H1 (cell line): ENCODE measurements at regions not wholly inside any gene's neighbourhood (a gene's known extent, or its start where the extent isn't known, plus 50 kb on each side); places are given as distances from the start of the nearest gene placed in this dataset.

ENCODE experiments used
- ATF3 ChIP-seq: IDR thresholded peaks from 2 replicates; pipeline ENCODE4 v1.6.1; 2011; ENCODE audit warnings: low read depth, mild to moderate bottlenecking, low read length; ENCODE audit not compliant: insufficient read depth
- HDAC6 ChIP-seq: IDR thresholded peaks from one replicate; pipeline ENCODE4 v1.7.1; 2012; ENCODE audit warnings: low read depth, mild to moderate bottlenecking, inconsistent platforms, low read length, moderate library complexity
- SIX5 ChIP-seq: IDR thresholded peaks from 2 replicates; pipeline ENCODE4 v1.6.1; 2011; ENCODE audit warnings: mild to moderate bottlenecking, low read depth, low read length

GRCh38 chr12:24066865-24067264, 117.4 kb upstream of the SOX5 start (continued):
- TF ChIP-seq ATF3 (no peak), SIX5 (no peak), HDAC6 (no peak)
